ENCODE measurements at regions not wholly inside any gene's neighbourhood (a gene's known extent, or its start where the extent isn't known, plus 50 kb on each side); places are given as distances from the start of the nearest gene placed in this dataset.

DNA sequence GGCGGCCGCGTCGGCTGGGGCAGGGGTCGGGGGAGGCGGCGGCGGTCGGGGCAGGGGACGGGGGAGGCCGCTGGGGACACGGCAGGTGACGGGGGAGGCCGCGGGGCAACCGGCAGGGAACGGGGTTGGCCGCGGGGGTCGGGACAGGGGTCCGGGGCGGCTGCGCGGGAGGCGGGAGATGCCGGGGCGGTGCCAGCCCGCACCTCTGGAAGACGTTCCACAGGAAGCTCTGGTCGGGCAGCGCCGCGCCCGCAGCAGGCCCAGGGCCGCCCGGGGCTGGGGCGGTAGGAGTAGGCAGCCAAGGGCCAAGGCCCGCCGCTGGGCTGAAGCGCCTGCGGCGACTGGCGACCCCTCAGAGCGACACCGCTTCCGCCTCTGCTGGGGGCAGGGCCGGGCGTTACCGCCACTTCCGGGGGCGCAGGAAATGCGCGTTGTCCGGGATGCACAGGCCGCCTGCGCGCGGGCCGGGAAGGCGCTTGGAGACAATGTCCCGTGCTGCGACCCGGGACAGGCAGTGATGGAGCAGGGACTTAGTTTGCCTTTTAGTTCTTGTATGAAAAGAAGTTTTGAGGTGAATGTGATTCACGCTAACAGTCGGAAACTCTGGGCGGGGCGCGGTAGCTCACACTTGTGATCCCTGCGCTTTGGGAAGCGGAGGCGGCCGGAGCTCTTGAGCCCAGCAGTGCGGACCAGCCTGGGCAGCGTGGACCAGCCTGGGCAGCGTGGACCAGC is 110.0 kb upstream of the LPCAT1 start (continued):
- TF ChIP-seq, protein P1, sequence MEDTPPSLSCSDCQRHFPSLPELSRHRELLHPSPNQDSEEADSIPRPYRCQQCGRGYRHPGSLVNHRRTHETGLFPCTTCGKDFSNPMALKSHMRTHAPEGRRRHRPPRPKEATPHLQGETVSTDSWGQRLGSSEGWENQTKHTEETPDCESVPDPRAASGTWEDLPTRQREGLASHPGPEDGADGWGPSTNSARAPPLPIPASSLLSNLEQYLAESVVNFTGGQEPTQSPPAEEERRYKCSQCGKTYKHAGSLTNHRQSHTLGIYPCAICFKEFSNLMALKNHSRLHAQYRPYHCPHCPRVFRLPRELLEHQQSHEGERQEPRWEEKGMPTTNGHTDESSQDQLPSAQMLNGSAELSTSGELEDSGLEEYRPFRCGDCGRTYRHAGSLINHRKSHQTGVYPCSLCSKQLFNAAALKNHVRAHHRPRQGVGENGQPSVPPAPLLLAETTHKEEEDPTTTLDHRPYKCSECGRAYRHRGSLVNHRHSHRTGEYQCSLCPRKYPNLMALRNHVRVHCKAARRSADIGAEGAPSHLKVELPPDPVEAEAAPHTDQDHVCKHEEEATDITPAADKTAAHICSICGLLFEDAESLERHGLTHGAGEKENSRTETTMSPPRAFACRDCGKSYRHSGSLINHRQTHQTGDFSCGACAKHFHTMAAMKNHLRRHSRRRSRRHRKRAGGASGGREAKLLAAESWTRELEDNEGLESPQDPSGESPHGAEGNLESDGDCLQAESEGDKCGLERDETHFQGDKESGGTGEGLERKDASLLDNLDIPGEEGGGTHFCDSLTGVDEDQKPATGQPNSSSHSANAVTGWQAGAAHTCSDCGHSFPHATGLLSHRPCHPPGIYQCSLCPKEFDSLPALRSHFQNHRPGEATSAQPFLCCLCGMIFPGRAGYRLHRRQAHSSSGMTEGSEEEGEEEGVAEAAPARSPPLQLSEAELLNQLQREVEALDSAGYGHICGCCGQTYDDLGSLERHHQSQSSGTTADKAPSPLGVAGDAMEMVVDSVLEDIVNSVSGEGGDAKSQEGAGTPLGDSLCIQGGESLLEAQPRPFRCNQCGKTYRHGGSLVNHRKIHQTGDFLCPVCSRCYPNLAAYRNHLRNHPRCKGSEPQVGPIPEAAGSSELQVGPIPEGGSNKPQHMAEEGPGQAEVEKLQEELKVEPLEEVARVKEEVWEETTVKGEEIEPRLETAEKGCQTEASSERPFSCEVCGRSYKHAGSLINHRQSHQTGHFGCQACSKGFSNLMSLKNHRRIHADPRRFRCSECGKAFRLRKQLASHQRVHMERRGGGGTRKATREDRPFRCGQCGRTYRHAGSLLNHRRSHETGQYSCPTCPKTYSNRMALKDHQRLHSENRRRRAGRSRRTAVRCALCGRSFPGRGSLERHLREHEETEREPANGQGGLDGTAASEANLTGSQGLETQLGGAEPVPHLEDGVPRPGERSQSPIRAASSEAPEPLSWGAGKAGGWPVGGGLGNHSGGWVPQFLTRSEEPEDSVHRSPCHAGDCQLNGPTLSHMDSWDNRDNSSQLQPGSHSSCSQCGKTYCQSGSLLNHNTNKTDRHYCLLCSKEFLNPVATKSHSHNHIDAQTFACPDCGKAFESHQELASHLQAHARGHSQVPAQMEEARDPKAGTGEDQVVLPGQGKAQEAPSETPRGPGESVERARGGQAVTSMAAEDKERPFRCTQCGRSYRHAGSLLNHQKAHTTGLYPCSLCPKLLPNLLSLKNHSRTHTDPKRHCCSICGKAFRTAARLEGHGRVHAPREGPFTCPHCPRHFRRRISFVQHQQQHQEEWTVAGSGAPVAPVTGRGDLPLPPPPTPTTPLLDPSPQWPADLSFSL (CRISPR knock-in tag; IDR thresholded peaks at IDR 0.05): no peak
- TF ChIP-seq, protein P2, sequence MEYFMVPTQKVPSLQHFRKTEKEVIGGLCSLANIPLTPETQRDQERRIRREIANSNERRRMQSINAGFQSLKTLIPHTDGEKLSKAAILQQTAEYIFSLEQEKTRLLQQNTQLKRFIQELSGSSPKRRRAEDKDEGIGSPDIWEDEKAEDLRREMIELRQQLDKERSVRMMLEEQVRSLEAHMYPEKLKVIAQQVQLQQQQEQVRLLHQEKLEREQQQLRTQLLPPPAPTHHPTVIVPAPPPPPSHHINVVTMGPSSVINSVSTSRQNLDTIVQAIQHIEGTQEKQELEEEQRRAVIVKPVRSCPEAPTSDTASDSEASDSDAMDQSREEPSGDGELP (IDR thresholded peaks at IDR 0.05; ENCODE audit: borderline replicate concordance, low read depth): peak; percentile 37; the same call in 1 of the 2 replicates
- TF ChIP-seq IRX3 (CRISPR knock-in tag; IDR thresholded peaks at IDR 0.05; ENCODE audit: borderline replicate concordance, low read depth) (no peak), FOXJ3 (CRISPR knock-in tag; IDR thresholded peaks at IDR 0.05; ENCODE audit: borderline replicate concordance) (0 out of 2 replicates have a peak, but pooled peaks have one; percentile 40), ZNF350 (CRISPR knock-in tag; IDR thresholded peaks at IDR 0.05; ENCODE audit: borderline replicate concordance, low read depth) (peak; percentile 62), TBX2 (CRISPR knock-in tag; IDR thresholded peaks at IDR 0.05; ENCODE audit: borderline replicate concordance) (peak; percentile 76), SRSF9 (IDR thresholded peaks at IDR 0.05; ENCODE audit: borderline replicate concordance, insufficient read depth, low read depth, low read length, poor library complexity, severe bottlenecking) (no peak), ZNF12 (CRISPR knock-in tag; IDR thresholded peaks at IDR 0.05) (peak; percentile 54; the same call in 1 of the 2 replicates), ZNF678 (CRISPR knock-in tag; IDR thresholded peaks at IDR 0.05) (0 out of 2 replicates have a peak, but pooled peaks have one; percentile 47)
- TF ChIP-seq, protein P3, sequence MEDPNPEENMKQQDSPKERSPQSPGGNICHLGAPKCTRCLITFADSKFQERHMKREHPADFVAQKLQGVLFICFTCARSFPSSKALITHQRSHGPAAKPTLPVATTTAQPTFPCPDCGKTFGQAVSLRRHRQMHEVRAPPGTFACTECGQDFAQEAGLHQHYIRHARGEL (CRISPR knock-in tag; IDR thresholded peaks at IDR 0.05): no peak
- TF ChIP-seq, protein P4, sequence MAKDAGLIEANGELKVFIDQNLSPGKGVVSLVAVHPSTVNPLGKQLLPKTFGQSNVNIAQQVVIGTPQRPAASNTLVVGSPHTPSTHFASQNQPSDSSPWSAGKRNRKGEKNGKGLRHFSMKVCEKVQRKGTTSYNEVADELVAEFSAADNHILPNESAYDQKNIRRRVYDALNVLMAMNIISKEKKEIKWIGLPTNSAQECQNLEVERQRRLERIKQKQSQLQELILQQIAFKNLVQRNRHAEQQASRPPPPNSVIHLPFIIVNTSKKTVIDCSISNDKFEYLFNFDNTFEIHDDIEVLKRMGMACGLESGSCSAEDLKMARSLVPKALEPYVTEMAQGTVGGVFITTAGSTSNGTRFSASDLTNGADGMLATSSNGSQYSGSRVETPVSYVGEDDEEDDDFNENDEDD (CRISPR knock-in tag; IDR thresholded peaks at IDR 0.05; ENCODE audit: borderline replicate concordance): peak; percentile 84; the same call in 1 of the 2 replicates
- TF ChIP-seq, protein P5, sequence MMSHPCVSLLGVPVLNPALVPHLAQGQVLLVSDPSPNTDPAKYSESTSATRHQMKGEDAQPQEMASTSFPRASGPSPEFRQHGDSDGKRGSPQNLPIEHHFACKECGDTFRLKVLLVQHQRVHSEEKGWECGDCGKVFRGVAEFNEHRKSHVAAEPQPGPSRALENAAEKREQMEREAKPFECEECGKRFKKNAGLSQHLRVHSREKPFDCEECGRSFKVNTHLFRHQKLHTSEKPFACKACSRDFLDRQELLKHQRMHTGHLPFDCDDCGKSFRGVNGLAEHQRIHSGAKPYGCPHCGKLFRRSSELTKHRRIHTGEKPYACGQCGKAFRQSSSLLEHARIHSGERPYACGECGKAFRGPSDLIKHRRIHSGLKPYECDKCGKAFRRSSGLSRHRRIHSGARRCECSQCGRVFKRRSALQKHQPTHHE (CRISPR knock-in tag; IDR thresholded peaks at IDR 0.05; ENCODE audit: borderline replicate concordance): peak; percentile 47; the same call in 1 of the 2 replicates
- TF ChIP-seq, protein P6, sequence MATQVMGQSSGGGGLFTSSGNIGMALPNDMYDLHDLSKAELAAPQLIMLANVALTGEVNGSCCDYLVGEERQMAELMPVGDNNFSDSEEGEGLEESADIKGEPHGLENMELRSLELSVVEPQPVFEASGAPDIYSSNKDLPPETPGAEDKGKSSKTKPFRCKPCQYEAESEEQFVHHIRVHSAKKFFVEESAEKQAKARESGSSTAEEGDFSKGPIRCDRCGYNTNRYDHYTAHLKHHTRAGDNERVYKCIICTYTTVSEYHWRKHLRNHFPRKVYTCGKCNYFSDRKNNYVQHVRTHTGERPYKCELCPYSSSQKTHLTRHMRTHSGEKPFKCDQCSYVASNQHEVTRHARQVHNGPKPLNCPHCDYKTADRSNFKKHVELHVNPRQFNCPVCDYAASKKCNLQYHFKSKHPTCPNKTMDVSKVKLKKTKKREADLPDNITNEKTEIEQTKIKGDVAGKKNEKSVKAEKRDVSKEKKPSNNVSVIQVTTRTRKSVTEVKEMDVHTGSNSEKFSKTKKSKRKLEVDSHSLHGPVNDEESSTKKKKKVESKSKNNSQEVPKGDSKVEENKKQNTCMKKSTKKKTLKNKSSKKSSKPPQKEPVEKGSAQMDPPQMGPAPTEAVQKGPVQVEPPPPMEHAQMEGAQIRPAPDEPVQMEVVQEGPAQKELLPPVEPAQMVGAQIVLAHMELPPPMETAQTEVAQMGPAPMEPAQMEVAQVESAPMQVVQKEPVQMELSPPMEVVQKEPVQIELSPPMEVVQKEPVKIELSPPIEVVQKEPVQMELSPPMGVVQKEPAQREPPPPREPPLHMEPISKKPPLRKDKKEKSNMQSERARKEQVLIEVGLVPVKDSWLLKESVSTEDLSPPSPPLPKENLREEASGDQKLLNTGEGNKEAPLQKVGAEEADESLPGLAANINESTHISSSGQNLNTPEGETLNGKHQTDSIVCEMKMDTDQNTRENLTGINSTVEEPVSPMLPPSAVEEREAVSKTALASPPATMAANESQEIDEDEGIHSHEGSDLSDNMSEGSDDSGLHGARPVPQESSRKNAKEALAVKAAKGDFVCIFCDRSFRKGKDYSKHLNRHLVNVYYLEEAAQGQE (IDR thresholded peaks at IDR 0.05; ENCODE audit: borderline replicate concordance in 1 of 2, low read depth in 1 of 2, low read length in 2 of 2): no peak

Measured in HepG2 (cell line).